ENCODE measurements at regions not wholly inside any gene's neighbourhood (a gene's known extent, or its start where the extent isn't known, plus 50 kb on each side); places are given as distances from the start of the nearest gene placed in this dataset.
"Not testable (repeated sequence)": the region's sequence is repeated elsewhere in the genome, so short reads cannot be mapped to it uniquely, and the experiment has no call there.

DNA sequence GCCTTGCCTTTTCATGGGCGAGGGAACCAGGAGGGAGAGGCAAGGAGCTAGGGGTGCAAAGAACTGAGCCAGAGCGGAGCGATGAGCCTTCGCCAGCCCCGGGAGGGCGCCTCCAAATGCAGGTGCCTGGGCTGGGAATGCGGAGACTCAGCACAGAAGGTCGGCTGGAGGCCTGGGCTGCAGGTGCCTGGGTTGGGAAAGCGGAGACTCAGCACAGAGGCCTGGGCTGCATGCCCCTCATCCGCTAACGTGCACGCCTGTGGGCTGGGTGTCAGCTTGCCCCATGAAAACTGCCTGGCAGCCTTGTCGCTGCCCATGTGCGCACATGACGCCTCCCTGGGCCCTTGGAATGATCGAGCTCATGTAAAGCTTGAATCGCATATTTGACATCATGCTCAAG, 51.8 kb downstream of the POM121L12 start:
- no peak for DNase-seq

- no peak for DNase-seq
Measured at GRCh38 chr7:53094191-53094590, 58.8 kb downstream of the POM121L12 start.

GRCh38 chr7:53094827-53095226, 59.4 kb downstream of the POM121L12 start:
- no peak for DNase-seq

- no peak for DNase-seq
Measured at GRCh38 chr7:53095731-53096501, 60.5 kb downstream of the POM121L12 start.

DNA sequence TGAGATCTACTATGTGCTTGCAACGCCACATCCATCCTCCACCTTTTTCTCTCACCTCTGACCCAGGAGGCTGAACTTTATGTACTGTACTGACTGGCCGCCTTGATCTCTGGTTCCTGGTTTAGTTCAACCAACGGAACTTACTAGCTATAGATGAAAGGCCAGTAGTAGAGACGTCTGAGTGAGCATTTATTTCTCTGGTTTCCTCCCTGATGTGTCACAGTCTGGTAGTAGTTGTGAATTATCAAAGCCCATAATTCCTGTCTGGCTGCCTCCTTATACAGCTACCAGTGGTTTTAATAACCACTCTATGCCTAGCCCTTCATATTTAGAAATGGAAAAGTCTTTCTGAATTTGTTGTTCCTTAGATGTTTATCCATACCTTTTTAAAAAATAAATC, 64.7 kb downstream of the POM121L12 start:
- DNase-seq, result no peak

GRCh38 chr7:53101026-53101425, 65.6 kb downstream of the POM121L12 start:
- no peak for DNase-seq

GRCh38 chr7:53110425-53110824, 75.0 kb downstream of the POM121L12 start:
- no peak for DNase-seq

GRCh38 chr7:53111031-53111430, 75.6 kb downstream of the POM121L12 start:
- DNase-seq, result no peak

DNA sequence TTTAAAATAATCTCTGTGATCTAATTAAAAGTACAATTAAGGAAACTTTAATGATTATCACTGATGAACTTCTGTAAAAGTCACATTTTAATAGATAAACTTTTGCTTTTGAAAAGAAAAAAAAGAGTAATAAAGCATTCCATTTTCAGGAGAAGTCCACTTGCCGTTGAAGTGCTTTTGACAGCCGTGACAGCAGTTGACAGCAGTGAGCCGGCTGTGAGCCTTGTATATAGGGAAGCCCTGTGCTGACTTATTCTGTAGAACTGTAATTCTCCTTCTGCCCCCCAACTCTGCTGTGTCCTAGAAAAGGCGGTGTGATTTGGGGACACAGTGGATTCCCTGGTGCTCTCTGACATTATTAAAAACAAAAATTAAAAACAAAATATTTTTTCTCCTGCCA, 78.0 kb downstream of the POM121L12 start:
- DNase-seq, result no peak

GRCh38 chr7:53119514-53119941, 84.1 kb downstream of the POM121L12 start:
- DNase-seq, result no peak

DNA sequence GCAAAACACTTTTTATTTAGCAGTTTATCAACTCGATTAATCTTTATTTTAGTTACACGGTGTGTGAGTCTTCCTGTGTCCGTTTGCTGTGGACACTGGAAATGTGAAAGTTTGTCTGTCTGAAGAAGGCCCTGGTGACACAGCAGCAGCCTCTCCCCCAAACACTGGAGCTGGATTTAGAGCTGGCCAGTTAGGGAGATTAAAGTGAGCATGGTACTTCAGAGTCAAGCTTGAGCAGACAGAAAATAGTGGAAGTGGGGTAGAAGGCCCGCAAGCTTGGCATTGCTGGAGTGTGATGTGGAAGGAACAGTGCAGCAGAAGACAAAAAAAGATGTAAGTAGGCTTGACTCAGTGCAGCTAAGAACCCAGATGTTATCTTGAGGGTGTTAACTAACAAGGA, 85.9 kb downstream of the POM121L12 start:
- no peak for DNase-seq

DNA sequence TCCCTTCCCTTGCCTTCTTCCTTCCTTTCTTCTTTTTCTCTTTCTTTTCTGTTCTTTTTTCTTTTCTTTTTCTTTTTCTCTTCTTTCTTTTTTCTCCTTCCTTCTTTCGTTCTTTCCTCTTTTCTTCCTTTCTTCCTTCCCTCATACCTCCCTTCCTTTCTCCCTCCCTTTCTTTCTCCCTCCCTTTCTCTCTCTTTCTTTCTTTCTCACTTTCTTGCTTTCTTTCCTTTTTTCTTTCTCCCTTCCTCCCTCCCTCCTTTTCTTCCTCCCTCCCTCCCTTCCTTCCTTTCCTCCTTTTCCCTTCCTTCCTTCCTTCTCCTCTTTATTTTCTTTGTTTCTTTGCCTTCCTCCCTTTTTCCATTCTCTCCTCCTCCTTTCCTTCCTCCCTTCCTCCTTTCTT, 96.3 kb downstream of the POM121L12 start:
- DNase-seq, result no peak

- DNase-seq, result no peak
Measured at GRCh38 chr7:53151496-53151895, 116.1 kb downstream of the POM121L12 start.

DNA sequence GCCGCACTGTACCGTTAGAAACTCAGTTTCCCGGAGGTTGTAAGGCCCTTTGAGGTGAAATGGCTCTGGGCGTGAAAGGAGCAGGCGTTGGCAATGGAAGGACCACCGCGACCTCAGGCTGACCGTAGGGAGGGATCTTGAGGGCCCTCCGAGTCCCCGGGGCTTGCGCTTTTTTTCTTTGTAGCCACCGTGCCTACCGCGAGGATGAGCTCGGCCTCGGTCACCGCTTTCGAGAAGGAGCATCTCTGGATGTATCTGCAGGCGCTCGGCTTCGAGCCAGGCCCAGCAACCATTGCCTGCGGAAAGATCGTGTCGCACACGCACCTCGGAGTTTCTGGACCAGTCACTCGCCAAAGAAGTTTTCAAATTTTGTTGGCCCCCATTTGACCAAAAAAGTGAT, 151.8 kb downstream of the POM121L12 start:
- not testable (repeated sequence) for DNase-seq

DNA sequence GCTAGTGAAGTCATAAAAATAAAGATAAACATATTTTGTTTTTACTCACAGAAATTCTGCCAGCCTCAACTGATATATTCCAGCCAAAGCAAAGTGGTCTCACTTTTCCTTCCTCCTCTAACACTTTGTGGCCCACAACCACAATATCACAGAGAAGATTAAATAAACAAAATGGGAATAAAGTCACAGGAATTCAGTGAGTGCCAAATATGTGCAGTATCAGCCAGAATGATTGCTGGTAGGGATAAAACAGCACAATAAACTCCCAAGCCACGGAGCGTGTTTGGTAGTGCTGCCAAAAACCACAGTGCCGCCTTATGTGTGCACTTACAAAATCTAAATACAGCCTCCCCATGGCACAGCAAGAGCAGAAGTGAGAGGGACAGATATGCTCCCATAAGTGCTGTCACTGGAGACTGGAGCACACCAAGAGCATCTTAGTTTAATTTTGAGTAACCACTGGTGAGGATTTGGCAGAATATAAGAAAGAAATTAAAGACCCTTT, 155.8 kb downstream of the POM121L12 start:
- no peak for DNase-seq

- DNase-seq, result no peak
Measured at GRCh38 chr7:53191836-53192443, 156.5 kb downstream of the POM121L12 start.

DNA sequence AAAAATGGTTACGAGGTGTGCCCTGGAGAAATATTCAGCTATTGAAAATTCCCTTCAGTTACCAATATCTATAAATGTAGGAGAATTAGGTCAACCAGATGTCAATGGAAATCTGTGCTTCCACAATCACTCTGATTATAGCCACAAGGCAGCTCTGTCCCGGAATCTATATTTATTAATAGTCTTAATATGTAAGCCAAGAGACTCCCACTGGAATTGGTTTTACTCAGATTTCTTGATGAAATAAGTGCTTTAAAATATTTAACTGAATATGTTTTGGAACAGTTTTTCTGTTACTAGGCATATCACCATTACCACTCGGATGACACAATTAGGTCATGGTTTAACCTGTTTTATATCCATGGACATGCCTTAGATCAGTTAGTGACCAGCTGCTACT, 169.6 kb downstream of the POM121L12 start:
- DNase-seq, result no peak

DNA sequence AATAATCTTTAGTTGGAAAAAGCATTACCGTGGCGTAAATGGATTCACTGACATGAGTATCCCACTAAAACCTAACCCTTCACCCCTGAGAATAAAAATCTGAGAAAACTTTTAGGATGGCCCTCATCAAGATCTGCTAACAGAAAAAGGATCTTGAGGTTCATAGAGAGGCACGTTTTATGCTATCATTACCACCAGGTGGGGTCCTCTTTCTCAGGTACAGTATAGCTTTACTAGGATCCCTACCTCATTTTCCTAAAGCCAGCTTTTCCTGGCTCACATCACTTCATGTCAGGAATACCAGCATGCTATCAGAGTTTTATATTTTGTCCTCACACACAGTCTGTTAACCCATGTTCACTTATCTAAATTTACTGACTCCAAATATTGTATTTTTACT, 173.7 kb downstream of the POM121L12 start:
- DNase-seq, result no peak

DNA sequence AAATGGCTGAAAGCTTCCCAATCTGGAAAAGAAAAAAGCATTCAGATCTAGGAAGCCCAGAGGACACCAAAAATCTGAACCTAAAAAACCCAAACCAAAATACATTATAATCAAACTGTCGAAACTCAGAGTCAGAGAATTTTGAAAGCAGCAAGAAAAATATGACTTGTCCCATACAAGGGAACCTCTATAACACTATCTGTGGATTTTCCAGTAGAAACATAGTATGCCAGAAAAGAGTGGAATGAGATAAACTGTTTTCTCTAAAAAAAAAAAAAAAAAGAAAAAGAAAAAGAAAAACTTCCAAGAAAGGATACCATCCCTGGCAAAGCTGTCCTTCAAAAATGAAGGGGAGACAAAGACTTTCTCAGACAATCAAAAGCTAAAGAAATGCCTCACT, 179.0 kb downstream of the POM121L12 start:
- DNase-seq, result no peak

GRCh38 chr7:53218730-53219504, 183.5 kb downstream of the POM121L12 start:
- DNase-seq, result no peak

GRCh38 chr7:53229202-53229601, 193.8 kb downstream of the POM121L12 start:
- no peak for DNase-seq

DNA sequence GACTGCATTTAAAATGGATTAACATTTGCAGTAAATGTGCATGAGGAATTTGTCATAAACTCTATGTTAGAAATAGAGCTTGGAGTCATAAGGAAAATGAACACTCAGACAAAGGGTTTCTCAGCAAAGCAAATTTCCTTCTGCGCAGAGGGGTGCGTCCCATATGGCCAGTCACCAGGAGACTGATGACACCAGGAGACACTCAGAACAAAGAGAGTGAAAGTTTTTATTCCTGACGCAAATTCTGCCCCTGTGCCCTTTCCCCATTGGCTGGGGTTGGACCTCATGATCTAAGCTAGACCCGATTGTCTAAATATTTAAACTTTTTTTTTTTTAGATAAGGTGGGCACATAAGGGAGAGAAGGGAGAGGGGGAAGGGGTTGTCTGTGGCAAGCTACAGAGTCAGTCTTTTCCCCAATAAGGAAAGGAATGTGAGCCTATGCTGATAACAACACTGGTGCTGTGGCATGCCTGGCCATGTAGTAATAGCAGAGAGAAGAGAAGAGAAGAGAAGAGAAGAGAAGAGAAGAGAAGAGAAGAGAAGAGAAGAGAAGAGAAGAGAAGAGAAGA, 202.0 kb downstream of the POM121L12 start:
- DNase-seq, result no peak

DNA sequence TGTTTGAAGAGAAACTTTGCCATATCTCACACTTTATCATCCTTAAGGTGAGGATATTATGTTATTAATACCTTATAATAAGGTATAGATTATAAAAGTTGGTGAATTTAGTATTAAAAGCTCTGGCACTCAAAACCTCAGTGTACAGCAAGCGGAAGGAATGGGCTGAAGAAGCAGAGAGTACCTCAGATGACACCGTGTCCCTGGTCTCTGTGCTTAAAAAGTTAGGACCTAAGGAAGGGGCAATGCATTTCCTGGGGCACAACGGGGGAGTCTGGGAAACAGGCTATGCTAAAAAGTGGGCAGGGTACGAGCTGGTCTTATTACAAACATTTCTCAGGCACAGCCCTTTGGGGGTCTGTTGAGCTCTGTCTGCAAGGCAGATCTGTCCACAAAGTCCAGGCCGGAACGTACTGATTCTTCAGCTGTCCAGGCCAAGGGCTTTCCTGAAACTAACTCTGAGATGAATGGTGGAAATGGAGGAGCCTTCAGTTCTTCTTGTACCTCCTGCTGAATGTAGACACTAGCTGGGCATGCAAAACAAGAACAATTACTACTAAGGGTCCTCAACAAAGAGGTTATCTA, 202.7 kb downstream of the POM121L12 start:
- no peak for DNase-seq
